HCEC 1CT (cell line): ENCODE measurements at regions not wholly inside any gene's neighbourhood (a gene's known extent, or its start where the extent isn't known, plus 50 kb on each side); places are given as distances from the start of the nearest gene placed in this dataset.

ENCODE experiments used
- DNase-seq: peaks from one replicate; pipeline ENCODE4 v3.0.0-alpha.2; 2017

- no peak for DNase-seq
These were observed 62.4 kb upstream of the SLC24A5 start for GRCh38 chr15:48058371-48058770.

GRCh38 chr15:48059791-48060190, 61.0 kb upstream of the SLC24A5 start:
- DNase-seq: no peak

DNA sequence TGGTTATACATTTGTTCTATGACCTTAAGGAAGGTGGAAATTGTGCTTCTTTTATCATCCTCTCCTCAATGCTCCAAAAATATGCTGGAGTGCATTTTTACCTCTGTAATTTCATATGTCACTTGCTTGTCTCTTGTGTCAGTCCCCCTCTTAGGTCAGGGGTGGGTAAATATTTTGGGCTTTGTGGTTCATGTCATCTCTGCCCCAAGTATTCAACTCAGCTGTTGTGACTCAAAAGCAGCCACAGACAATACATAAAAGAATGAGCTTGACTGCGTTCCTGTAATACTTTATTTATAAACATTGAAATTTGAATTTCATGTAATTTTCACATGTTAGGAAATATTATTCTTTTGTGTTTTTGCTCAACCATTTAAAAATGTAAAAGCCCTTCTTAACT, 60.4 kb upstream of the SLC24A5 start:
- no peak for DNase-seq

- DNase-seq: no peak
These were observed 59.2 kb upstream of the SLC24A5 start for GRCh38 chr15:48061605-48062004.

DNA sequence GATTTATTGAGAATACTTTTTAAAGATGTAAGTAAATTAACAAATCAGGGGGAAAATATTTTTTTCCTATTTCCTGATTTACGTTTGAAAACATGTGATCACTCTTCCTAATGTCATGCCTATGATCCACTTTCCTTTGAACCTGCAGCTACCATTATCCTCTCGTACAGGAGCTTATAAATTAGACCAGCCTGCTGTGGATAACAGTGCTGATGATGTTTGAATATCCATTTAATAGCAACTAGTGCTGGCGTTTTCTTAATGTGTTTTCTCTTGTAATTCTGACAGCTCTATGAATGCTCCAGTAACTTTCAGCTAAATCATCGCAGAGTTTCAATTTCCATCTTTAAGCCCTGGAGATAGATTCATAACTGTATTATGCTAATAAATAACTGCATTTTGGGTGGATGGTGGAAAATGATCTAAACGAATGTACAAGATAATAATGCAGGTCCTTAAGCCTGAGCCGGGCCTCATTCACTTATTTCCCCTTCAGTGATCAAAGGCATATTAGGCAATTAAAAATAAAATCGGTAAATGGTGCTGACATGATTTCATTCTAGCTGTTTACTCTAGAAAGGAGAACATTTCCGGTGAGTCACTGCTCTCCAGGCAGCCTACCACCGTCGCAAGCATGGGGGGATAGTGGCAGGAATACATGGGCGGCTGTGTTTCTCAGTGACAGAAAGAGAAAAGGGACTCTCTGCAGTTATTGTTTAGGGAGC, 58.5 kb upstream of the SLC24A5 start:
- DNase-seq: peak; percentile 63

DNA sequence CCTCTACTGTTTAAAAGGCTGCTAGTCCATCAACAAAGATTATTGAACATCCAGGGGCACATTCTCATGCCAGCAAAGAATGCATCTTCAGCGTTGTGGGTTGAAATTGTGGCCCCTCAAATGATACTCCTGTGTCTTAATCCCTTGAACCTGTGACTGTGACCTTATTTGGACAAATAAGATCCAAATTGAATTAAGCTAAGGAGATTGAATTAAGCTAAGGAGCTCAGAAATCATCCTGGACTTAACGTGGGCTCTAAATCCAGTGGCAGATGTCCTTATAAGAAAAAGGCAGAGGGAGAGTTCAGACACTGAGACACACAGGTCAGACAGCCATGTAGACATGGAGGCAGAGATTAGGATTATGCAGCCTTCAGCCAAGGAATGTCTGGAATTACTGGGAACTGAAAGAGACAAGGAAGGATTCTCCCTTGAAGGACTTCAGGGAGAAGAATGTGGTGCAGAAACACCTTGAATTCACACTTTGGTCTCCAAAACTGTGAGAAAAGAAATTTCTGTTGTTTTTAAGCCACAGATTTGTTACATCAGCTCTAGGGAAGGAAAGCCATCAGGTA, 57.3 kb upstream of the SLC24A5 start:
- DNase-seq: no peak

DNA sequence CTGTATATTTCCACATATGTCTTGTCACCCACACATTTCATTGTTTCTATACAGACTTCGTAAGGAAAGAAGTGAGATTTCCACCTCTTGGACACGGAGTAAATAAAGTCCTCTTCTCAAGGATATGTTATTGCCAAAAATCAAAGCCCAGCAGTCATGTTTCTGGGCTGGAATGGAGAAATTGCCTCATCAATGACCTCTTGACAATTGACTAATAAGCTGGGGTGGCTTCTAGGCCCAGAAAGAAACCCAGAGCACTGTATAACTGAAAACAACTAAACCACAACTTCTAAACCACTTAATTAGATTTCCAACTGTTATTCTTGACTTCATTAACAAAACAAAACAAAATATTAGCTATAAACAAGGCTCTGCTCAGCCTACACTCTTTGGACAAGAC, 56.4 kb upstream of the SLC24A5 start:
- DNase-seq: peak; percentile 14

GRCh38 chr15:48066456-48066855, 54.3 kb upstream of the SLC24A5 start:
- DNase-seq: no peak
